PFSK-1 (cell line): ENCODE measurements at regions not wholly inside any gene's neighbourhood (a gene's known extent, or its start where the extent isn't known, plus 50 kb on each side); places are given as distances from the start of the nearest gene placed in this dataset.

Experiments
- POLR2AphosphoS5 ChIP-seq: IDR thresholded peaks from 2 replicates; pipeline ENCODE4 v1.6.1; 2012; ENCODE audit warnings: low read depth, mild to moderate bottlenecking, control low read depth, low read length, moderate library complexity
- TAF1 ChIP-seq: IDR thresholded peaks from 2 replicates; pipeline ENCODE4 v1.6.1; 2012; ENCODE audit warnings: low read length, control low read depth, borderline replicate concordance; ENCODE audit not compliant: insufficient read depth
- TF ChIP-seq, protein P1 (sequence below), 2 experiments: IDR thresholded peaks; 2 replicates each; pipeline versions ENCODE4 v1.6.1 to v1.8.0; 2011 to 2012; ENCODE audit warnings: low read depth in 2 of 2, low read length in 2 of 2, control low read depth in 1 of 2, inconsistent platforms in 1 of 2, mild to moderate bottlenecking in 1 of 2, moderate library complexity in 1 of 2; ENCODE audit not compliant: insufficient read depth in 1 of 2

DNA sequence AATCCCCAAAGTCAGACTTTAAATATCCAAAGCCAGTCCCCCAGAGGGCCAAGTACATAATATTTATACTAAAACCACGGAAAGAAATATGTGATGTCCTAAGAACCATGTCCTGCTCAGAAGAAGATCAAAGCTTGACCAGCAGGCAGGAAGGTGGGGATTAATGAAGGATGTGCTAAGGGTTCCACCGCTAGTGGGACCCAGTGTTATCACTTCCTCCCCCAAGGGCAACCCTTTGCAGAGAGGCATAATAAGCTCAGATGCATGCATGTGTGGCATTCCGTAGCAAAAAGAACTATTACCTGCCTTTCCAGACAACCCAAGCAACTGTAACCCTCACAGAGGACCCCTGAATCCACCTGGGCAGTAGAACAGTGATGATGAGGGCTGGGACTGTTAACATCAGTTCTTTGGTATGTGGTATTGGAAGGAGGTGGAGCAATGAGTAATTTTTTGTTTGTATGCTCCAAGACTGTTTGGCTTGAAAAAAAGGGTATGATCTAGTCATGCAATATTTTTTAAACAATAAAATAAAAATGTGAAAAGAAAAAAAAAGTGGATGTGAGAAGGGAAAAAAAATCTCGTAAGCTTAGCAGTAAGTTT is 71.7 kb upstream of the ETV6 start:
- TF ChIP-seq POLR2AphosphoS5 (no peak), TAF1 (no peak)
- TF ChIP-seq, protein P1, sequence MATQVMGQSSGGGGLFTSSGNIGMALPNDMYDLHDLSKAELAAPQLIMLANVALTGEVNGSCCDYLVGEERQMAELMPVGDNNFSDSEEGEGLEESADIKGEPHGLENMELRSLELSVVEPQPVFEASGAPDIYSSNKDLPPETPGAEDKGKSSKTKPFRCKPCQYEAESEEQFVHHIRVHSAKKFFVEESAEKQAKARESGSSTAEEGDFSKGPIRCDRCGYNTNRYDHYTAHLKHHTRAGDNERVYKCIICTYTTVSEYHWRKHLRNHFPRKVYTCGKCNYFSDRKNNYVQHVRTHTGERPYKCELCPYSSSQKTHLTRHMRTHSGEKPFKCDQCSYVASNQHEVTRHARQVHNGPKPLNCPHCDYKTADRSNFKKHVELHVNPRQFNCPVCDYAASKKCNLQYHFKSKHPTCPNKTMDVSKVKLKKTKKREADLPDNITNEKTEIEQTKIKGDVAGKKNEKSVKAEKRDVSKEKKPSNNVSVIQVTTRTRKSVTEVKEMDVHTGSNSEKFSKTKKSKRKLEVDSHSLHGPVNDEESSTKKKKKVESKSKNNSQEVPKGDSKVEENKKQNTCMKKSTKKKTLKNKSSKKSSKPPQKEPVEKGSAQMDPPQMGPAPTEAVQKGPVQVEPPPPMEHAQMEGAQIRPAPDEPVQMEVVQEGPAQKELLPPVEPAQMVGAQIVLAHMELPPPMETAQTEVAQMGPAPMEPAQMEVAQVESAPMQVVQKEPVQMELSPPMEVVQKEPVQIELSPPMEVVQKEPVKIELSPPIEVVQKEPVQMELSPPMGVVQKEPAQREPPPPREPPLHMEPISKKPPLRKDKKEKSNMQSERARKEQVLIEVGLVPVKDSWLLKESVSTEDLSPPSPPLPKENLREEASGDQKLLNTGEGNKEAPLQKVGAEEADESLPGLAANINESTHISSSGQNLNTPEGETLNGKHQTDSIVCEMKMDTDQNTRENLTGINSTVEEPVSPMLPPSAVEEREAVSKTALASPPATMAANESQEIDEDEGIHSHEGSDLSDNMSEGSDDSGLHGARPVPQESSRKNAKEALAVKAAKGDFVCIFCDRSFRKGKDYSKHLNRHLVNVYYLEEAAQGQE (IDR thresholded peaks at IDR 0.05; ENCODE audit: insufficient read depth in 1 of 2, low read depth in 2 of 2, low read length in 2 of 2) = no peak
